DMS 273 treated with DMSO at 0.1 percent for 48 hours (cell line): ENCODE measurements at regions not wholly inside any gene's neighbourhood (a gene's known extent, or its start where the extent isn't known, plus 50 kb on each side); places are given as distances from the start of the nearest gene placed in this dataset.

Experiments used
- DNase-seq: peaks from one replicate; lab custom pipeline; 2025; lab: John Stamatoyannopoulos, UW

DNA sequence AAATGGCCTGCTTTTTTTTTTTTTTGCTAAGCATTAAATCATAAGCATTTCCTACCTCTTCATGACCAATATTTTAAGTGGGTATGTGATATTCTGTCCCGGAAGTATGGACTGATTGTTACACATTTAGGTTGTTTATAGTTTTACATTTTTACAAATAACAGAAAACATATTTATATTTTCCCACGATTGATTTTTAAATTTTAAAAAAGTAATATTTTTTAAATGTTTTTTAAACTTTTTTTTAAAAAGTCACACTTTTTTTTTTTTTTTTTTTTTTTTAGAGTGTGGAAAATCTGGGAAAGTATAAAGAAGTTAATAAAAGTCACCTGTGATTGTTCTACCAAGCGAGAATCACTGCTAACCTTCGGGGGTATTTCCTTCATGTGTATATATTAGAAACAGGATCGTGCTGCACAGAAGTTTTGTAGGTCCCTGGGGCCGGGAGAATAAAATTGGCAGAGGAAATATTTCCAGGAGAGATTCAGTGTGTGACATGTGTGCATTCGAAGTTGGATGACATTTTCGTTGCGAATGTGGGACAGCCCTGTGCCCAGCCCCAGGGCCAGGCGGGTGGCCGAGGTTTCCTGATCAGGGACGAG, 173.1 kb downstream of the CDC5L start:
- no peak for DNase-seq

DNA sequence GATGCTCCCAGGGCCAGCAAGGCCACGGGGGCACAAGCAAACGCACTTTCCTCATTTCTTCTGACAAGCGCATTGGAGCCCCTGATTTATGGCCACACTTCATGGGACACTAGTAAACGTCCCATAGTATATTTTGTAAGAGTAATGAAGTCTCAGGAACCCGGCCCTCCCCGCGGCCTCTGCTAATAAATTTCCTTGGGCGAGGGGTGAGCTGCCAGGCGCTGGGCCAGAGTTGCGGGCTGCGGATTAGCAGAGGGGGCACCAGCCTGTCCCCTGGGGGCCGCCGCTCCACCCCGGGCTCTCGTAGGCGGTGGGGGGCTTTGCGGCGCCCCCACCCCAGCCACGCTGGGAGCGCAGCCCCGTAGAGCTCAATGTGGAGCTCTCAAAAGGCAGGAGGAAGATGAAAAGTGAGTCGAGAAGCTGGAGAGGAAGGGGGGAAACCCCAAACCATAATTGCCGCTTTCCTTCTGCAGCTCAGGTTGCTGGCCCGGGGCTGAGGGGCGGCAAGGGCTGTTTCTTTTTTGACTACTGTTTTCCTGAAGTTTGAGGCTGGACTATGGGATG, 173.6 kb downstream of the CDC5L start:
- DNase-seq: no peak

DNA sequence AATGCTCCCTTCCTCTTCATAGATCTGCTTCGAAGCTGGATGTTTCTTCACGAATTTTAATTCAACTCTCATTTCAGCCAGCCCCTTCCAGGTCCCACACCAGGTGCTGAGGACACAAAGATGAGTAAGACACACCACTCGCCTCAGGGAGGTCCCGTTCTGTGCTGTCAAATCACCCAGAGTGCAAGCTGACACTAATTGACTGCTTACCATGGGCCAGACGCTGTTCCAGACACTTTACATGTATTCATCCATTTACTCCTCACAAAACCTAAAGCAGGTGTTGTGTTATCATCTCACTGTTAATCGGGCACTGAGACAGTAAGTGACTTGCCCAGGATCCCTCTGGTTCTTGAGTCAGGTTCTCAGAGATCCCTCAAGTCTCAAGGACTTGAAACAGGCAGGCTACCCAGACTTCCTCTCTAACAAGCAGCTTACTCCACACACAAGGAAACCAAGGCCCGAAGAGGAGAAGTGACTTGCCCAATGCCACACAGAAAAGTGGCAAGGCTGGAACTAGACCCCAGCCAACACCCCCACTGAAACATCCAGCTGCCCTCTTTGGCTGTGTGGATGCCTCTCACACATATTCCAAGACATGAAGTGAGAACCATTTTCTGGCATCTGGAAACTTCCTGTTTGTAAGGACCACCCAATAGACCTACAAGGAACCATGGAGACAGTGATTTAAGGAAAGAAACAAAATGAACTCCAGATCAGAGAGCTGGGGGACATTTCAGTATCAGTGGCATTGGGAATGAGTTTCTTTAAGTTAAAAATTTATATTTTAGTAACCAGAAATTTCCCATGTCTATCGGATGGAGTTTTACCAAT, 174.5 kb downstream of the CDC5L start:
- DNase-seq: no peak

DNA sequence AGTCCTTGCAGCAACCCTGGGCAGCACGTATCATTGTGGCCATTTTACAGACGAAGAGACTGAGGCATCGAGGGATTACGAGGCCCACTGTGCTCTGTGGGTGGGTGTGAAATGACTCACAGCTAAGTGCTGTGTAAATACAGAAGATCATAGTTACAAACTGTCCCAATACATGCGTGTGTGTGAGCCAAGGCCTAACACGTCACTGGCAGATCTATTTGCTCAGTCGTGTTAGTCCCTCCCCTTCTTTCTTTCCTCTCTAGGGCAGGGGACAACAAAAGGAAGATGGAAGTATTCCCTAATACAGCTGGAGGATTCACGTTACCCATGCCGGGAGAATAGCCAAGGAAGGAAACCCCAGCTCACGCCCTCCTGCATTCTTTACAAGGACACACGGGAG, 175.9 kb downstream of the CDC5L start:
- no peak for DNase-seq

DNA sequence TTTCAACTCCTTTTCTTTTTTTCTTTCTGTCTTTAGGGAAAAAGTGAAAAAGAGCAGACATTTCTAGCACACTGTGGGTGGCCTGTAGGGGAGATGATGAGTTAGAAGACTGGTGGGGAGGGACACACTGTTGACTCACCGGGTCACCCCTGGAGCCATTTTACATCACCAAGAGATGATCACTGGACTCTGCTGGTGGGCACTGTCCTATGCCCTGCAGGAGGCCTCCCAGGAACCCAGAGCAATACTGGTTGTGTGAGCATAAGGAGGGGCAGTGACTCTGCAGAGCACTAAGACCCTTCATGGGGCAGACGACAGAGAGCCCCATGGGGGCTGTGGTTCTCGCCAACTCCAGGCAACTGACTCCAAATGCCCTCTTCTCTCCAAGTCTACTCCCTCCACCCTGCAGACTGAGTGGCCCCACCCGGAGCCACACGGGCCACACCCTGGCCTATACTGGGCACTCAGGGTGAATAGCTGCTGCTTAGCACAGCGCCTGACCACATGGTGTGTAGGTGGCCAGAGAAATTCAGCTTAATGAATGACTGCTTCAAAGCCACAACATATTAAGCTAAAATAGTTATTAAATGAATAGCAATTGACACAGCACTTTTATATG, 177.5 kb downstream of the CDC5L start:
- DNase-seq: no peak

DNA sequence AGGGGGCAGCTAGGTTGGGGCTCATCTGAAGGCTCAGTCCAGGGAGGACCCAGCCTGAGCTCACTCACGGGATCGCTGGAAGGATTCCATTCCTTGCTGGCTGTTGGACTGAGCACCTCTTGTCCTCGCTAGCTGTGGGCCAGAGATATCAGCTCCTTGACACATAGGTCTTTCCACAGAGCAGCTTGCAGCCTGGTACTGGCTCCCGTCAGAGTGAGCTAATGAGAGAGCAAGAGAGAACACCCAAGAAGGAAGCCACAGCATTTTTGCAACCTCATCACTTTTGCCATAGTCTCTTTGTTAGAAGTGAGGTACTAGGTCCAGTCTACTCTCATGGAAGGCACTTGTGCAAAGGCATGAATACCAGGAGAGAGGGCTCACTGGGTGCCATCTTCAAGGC, 179.9 kb downstream of the CDC5L start:
- no peak for DNase-seq

DNA sequence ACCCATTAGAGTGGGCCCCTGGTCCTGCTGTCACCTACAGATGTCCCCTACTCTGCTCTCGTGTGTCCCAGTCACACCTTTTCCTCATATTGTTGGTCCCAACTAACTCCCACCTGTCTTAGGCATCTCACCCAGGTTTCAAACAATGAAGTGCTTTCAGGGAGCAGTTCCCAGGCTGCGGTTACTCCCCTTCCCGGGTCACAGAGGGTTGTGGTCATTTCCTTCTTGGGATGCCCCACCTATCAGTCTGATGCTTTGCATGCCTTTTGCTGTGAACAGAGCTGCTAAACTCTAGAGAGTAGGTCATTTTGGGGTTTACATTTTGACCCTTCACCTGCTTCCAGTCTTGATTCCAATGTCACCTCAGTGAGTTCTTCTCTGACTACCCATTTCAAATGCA, 181.6 kb downstream of the CDC5L start:
- DNase-seq: no peak

DNA sequence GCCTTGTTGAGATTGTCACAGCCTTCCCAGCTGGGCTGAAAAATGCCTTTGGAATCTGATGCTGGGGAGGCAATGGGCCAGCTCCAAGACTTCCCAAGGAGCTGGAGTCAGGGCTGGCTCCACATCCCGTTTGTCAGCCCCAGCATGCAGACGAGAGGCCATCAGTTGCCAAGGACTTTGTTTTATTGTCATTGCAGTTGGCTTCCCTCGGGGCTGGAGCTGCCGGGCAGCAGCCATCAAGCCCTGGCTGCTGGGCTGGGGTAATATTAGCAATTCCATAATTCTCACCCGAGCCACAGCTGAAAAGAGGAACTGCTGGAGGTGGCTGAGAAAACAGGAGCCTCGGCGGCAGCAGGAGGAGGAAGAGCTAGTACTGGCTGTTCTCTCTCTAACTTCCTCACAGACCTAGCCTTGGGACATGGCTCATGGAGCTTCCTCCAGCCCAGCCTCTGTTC, 182.5 kb downstream of the CDC5L start:
- DNase-seq: no peak

DNA sequence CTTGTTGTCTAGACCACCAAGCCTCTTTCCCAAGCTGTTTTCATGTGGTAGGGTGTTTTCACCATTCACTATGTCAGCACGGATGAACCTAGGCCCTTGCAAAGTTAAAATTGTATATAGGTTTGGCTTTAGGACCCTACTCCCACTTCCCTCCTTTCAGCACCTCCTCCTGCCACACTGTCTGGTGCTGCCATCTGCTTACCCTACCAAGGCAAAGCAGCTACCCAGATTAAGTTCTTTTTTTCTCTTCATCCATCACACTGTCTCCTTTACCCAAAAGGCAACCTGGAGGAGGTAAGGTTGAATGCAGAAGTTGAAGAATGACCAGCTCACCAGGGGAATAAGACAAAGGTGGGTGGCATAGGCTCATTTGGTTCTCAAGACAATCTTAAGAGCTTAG, 184.0 kb downstream of the CDC5L start:
- DNase-seq: no peak

DNA sequence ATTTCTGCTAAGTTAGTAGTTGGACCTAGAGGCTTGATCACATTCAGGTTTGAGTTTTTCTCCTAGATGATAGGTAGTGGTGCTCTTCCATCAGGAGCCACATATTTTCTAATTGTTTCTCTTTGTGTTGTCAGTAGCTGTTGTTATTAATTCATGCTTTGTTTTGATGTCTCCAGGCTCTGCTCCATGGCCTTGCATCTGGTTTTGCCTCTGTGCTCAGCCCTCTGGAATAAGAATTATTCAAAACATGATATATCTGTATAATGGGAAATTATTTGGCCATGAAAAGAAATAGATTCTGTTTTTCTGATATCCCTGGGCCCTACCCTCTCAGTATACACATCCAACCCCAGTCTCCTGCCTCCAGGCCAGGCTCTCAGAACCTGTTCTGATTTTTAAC, 184.8 kb downstream of the CDC5L start:
- no peak for DNase-seq

DNA sequence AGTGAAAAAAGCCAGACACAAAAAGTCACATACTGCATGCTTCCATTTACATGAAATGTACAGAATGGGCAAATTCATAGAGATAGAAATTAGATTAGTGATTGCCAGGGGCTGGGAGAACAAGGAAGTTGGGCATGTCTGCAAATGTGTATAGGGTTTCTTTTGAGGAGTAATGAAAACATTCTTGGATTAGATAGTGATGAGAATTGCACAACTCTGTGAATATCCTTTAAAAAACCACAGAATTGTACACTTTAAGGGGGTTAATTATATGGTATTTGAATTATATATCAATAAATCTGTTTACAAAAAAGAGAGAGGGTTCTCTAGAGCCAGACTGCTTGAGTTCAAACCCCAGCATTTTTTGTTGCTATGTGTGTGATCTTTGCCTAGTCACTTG, 188.1 kb downstream of the CDC5L start:
- DNase-seq: no peak

DNA sequence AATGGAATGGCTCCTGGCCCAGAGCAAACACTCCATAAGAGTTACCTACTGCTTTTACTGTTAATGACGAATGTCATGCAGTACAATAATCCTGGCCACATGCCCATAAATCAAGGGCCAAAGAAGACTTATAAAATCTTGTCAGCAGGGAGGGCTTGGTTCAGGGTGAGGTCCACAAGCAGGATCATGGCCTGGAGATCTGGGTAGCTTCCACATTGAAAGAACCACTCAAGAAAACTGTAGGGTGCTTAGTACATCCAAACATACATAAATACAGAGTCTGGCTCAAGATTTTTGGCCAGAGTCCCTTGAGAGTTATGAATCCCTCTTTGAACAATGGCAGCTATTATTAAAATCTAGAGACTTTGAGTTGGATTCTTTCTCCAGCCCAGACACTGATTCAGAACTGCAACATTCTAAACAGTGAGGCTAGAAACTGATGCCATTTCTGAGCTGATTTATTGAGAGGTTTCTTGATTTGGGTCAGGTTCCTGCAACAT, 188.7 kb downstream of the CDC5L start:
- DNase-seq: no peak

DNA sequence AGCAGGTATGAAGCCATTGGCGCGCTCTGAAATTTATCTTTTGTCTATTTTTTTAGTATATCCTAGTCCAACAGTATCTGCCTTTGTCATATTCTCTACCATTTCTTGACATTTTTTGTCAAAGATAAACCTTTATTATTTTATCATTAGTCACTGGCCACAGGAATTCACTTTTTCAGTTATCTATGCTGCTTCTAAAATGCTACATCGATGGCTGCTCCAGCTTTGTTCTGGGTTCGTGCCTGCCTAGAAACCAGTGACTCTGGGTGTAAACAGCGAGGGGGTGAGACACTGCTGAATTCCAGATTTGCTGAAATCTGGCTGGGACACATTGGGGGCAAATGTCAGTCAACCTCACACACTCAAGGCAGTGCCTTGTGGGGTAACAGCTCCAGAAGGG, 193.4 kb downstream of the CDC5L start:
- DNase-seq: no peak

DNA sequence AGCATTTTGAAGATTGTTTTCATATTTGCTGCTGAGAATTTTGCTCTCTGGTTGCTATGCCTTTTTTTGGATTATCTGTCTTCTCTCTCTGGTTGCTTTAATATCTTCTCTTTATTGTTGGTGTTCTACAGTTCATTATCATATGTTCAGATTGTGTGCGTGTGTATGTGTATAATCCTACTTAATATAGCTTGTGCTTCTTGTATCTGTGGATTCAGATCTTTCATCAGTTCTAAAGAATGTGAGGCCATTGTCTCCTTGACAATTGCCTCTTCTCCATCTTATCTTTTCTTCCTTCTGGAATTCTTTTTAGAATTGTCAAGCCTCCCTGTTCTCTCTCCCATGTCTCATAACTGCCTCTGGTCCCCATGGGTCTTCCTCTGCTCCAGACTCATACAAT, 195.4 kb downstream of the CDC5L start:
- DNase-seq: no peak

DNA sequence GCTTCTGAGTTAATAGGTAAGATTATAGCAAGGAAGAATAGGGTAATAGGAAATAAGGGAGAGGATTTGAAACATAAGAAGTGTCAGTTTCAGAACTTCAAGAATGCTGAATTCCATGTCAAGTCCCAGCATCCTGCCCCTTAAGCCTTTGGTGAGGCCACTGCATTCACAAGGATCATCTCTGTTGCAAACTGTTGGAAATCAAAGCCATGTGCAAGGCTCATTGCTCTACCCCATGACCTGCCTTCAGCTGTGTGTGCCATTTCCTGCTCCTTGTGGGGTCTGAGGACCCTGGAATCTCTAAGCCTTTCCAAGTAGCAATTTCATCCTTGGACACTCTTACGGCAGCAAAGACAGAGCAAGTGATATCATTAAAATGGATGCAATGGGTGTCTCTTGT, 203.0 kb downstream of the CDC5L start:
- no peak for DNase-seq

DNA sequence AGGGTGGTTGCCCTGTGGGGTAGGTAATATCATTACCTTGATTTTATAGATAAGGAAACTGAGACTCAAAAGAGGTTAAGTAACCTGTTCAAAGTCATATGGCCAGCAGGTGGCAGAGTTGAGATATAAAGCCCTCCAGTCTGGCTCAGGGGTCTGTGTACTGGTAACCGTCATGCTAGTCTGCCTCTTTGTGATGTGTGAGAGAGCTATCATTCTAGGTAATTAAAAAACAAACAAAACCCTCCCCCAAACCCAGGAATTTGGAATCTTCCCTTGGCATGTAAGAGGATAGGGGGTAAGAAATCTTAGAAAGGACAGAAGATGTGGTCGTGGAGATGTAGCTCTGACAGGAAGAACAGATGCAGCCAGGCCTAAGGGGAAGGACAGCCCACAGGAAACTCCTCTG, 206.0 kb downstream of the CDC5L start:
- no peak for DNase-seq

DNA sequence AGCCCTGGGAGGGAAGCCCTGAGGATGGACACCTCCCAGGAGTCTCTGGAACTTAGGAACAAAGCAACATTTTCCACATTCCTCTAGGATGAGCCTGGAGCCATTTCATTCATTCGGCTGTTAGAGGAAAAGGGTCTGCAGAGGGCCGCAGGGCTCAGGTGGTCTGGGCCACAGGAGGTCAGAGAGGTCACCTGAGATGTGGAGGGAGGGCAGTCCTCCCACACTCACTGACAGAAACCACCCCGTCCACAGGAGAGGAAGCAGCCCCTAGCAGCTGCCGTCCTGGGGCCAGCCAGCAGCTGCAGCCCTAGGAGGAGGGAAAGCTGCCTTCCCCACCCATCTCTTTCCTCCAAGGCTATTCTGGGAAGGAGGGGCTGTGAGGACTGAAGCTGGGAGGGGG, 207.0 kb downstream of the CDC5L start:
- no peak for DNase-seq

DNA sequence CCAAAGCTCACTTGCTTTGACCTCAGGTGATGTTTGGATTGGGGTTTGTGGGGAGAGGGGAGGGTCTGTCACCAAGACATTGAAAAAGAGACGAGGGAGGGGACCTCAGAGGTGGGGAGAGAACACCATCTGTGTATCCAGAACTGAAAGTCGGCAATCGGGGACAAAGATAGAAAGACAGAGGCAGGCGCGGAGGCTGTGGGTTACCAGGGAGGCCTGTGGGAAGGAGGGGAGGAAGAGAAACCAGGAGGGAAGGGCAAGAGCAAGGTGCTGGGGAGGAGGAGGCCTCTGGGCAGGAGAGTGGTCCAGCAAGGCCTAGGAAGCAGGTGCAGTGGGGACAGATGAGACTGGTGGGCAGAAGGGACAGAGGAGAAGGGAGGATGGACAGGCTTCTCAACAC, 211.2 kb downstream of the CDC5L start:
- no peak for DNase-seq

DNA sequence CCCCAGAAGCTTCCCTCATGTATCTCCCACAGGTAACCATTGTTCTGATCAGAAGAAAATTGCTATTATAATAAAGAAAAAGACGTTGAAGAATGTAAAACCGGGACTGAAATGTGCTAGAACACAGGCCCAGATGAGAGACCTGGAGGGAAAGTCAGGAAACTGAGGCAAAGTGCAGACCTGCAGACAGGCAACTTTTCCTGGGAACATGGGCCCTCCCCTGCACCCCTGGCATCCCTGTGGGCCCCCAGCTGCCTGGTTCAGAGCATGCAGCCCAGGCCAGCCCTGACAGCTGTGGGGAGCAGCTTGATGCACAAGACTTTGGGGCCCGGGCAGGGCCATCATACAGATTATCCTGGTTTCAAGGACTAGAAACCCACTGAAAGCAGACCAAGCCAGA, 212.2 kb downstream of the CDC5L start:
- no peak for DNase-seq

DNA sequence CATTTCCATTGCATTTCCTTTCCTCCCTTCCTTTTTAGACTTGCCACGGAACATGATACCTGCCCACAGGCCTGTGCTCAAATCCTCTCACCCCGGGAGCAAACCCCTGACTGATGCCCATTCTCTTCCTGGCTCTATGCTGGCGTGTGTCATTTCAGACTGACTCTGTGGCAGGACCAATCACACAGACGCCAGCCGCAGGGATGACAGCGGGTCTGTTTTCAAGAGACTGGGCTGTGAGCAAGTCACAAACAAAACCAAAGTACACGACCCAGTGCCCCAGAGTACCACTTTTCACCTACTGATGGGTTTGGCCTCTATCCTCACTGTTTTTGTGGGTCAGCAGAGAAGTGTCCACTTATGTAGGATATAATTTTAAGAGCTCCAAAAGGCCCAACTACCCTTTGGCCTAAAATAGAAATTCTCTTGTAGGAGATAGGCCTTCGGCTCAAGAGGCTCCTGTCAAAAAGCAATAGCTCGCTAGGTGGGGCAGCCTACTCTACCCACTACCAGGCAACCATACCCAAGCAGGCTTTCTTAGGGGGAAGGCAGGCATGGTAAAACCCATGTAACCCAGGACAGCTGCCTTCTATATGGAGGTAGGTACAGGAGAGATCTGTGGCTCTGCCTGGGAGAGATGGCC, 215.7 kb downstream of the CDC5L start:
- DNase-seq: no peak

DNA sequence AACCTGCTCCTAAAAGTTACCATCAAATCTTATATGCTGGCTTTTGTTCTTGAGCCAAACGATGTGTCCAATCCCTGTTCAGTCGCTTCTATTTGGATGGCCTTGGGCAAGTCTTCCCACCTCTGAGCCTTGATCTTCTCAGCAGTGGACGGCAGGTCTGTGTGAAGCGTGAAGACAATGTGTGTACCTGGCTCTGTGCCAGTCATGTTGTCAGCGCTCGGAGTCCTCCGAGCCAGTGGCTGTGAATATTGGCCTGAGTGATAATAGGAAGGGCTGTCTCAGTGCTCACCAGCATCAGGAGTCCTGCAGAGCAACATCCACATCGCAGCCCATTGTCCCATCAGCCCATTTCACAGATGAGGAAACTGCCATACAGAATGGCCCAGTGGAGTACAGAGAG, 219.0 kb downstream of the CDC5L start:
- DNase-seq: no peak

DNA sequence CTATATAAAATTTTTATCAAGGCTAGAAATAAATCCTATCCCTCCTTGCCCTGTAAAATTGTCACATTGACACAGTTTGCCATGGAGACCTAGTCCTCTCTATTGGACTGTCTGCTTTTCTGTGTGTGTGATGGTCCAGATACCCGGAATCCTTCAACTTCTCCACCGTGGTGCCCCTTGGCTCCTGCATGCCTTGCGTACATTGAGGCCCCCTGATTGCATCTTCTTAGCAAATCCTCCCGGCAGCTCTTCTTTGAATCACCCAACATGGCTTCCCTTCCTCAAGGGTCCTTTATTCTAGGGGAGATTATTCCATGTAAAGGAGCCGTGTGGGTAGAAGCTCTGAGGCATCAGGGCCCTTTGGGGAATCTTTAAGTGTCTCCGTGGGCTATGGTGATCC, 219.5 kb downstream of the CDC5L start:
- no peak for DNase-seq
